Right lobe of liver (tissue), 4 donors: ENCODE measurements at regions not wholly inside any gene's neighbourhood (a gene's known extent, or its start where the extent isn't known, plus 50 kb on each side); places are given as distances from the start of the nearest gene placed in this dataset.

ENCODE experiments used
- POLR2A ChIP-seq: fragments of 450-650 bp; IDR thresholded peaks from one replicate; pipeline ENCODE4 v1.6.1; 2017; ENCODE audit warnings: antibody characterized with exemption, mild to moderate bottlenecking
- TF ChIP-seq, protein P1 (sequence below), 4 donors: fragments of 200-600 bp in 3 of 4; fragments of 450-650 bp in 1 of 4; IDR thresholded peaks; one replicate each; pipeline versions ENCODE4 v1.5.1 to v1.8.0; 2016 to 2022; ENCODE audit warnings: antibody characterized with exemption in 4 of 4, mild to moderate bottlenecking in 2 of 4
- donor health status: DM: no; HTN: no; CAD: no.
- donor health status: DM: no; HTN: no; CAD: no.
- donor health status: DM: no; HTN: yes; CAD: no.

DNA sequence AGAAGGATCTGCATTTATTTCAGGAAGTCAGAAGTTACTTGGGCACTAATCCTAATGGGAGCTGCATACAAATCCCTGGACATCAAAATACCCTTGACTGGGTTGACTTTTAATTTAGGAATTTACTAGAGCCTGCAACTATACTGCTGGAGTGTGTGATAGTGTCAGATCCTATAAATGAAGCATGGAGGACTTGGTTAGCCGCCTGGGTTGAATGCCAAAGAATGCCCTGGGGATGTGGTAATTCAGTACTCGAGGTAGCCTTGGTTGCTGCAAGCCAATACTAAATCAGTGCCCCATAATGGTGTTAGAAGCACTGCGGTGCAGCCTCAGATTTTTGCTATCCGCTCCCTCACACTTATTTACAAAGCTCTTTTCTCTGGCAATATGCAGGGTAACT is 184.9 kb downstream of the CAPZA3 start:
- TF ChIP-seq, protein P1, sequence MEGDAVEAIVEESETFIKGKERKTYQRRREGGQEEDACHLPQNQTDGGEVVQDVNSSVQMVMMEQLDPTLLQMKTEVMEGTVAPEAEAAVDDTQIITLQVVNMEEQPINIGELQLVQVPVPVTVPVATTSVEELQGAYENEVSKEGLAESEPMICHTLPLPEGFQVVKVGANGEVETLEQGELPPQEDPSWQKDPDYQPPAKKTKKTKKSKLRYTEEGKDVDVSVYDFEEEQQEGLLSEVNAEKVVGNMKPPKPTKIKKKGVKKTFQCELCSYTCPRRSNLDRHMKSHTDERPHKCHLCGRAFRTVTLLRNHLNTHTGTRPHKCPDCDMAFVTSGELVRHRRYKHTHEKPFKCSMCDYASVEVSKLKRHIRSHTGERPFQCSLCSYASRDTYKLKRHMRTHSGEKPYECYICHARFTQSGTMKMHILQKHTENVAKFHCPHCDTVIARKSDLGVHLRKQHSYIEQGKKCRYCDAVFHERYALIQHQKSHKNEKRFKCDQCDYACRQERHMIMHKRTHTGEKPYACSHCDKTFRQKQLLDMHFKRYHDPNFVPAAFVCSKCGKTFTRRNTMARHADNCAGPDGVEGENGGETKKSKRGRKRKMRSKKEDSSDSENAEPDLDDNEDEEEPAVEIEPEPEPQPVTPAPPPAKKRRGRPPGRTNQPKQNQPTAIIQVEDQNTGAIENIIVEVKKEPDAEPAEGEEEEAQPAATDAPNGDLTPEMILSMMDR (IDR thresholded peaks at IDR 0.05): no peak
- TF ChIP-seq POLR2A: no peak
